GM12875 (cell line): ENCODE measurements at regions not wholly inside any gene's neighbourhood (a gene's known extent, or its start where the extent isn't known, plus 50 kb on each side); places are given as distances from the start of the nearest gene placed in this dataset.

Source experiments
- H3K4me3 ChIP-seq: one replicate; pipeline ENCODE4 v1.5.1; 2011; ENCODE audit warnings: low read depth, low read length, control low read depth
- TF ChIP-seq, protein P1 (sequence below): IDR thresholded peaks from 2 replicates; pipeline ENCODE4 v1.5.1; 2011; ENCODE audit warnings: low read depth, mild to moderate bottlenecking, control low read depth, inconsistent platforms, low read length, moderate library complexity, borderline replicate concordance; ENCODE audit not compliant: insufficient read depth

DNA sequence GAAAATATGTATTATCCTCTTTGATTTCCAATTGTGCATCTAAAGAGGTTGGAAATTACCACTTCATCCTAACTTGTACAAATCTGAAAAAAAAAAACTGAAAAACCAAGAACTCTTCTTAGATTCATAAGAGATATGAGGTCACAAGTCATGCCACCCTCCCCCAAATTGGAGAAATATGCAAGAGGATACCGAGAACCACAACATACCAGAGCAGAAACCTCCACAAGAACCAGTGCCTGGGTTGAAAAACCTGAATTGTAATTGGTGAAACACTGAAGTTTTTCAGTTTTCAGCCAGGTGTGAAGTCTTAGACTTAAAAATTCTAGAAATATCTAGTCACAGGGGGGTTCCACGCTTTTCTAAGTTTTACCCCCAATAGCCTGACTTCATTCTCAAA lies 1029.5 kb upstream of the LRRTM1 start:
- TF ChIP-seq, protein P1, sequence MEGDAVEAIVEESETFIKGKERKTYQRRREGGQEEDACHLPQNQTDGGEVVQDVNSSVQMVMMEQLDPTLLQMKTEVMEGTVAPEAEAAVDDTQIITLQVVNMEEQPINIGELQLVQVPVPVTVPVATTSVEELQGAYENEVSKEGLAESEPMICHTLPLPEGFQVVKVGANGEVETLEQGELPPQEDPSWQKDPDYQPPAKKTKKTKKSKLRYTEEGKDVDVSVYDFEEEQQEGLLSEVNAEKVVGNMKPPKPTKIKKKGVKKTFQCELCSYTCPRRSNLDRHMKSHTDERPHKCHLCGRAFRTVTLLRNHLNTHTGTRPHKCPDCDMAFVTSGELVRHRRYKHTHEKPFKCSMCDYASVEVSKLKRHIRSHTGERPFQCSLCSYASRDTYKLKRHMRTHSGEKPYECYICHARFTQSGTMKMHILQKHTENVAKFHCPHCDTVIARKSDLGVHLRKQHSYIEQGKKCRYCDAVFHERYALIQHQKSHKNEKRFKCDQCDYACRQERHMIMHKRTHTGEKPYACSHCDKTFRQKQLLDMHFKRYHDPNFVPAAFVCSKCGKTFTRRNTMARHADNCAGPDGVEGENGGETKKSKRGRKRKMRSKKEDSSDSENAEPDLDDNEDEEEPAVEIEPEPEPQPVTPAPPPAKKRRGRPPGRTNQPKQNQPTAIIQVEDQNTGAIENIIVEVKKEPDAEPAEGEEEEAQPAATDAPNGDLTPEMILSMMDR, result no peak
- no peak overlapping the region for H3K4me3 ChIP-seq

DNA sequence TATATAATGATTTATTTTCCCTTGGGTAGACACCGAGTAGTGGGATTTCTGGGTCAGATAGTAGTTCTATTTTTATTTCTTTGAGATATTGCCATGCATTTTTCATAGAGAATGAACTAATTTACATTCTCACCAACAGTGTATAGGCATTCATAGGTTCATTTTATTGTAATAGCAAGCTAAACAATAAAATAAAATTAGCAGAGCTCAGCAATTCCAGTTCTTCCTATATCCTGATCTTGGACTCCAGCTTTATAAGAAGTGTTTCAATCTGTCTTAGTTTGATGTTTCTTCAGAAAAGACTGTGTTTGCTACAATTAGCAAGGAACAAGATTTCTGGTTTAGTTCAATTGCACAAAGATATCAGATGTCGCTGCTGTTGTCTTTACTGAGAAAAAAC lies 1024.4 kb upstream of the LRRTM1 start:
- H3K4me3 ChIP-seq, result no peak overlapping the region
- TF ChIP-seq, protein P1, result no peak

DNA sequence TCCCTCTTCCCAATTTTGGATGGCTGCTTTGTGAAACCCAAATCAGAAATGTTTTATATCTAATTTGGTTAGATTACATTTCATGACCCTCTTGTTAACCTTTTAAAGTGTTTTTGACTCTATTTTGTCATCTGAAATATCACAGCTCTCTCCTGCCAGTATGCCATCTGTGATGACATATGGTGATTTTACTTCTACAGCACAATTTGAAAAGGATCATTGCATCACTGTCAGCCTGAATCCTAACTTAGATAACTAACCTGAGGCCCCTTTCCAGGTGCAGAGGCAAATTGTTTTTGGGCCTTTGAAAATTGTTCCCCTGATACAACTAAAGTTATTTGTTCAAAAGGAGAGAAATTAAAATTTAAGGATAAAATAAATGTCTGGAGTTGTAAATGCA lies 1023.4 kb upstream of the LRRTM1 start:
- TF ChIP-seq, protein P1, result no peak

DNA sequence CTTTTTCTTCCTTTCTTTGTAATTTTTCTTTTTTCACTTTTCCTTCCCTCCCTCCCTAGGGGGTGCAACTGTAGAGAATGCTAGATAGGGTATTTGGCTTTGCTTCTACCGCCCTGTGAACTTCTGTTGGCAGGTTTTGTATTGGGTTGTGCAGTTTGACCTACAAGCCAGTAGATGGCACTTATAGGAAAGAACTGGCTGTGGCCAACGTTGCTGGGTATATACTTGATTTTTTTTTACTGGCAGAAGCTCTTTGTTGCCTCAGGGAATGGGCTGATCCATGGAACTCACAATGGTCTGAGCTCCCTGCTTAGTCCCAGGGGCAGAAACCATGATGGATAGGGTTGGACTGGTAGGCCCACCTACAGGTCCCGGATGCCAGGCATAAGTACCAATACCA lies 1019.5 kb upstream of the LRRTM1 start:
- TF ChIP-seq, protein P1, result no peak
- no peak overlapping the region for H3K4me3 ChIP-seq

More for the DNA sequence above, 1023.4 kb upstream of the LRRTM1 start:
- no peak overlapping the region for H3K4me3 ChIP-seq

DNA sequence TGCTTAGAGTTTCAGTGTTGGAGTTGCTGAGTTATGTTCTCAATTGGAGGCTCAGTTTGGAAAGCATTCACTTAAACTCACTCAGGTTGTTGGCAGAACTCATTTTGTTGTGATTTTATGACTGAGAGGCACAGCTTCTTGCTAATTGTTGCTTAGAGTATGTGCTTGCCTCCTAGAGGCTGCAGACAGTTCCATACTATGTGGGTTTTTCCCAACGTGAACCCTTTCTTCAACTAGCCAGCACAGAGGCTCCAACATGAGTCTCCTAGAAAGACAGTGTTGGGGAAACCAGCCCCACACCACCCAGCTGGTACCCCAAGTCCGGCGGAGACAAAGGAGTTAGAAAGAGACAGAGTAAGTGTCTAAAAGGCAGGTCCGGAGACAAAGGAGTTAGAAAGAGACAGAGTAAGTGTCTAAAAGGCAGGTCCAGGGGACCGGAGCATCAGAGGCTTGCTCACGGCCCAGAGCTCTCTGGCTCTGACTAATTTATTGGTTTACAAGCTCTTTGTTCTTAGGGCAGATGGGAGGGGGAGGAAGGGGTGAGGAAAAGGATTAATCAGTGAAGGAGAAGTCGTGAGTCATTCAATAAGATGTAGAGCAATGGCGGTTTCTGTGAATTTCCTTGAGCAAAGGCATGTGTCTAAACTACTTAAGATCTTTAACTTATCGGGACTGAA lies 999.7 kb upstream of the LRRTM1 start:
- TF ChIP-seq, protein P1, result no peak
- H3K4me3 ChIP-seq, result no peak overlapping the region

DNA sequence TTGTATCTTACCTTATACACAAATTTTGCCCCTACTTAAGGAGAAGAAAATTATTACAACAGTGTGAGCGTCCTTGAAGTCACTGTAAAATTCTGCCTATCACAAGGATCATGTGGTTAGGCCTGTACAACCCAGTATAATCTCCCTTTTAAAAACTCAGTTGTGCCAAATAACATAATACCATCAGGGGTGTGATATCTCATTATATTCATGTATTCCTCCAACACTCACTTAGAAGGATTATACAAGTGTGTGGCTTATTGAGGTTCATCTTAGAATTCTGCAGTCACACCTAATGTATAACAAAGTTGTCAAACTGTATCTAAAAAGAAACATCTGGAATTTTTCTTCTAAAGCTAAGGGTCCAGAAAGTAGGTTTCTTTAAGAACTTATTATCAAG lies 998.8 kb upstream of the LRRTM1 start:
- TF ChIP-seq, protein P1, result no peak
- H3K4me3 ChIP-seq, result no peak overlapping the region

DNA sequence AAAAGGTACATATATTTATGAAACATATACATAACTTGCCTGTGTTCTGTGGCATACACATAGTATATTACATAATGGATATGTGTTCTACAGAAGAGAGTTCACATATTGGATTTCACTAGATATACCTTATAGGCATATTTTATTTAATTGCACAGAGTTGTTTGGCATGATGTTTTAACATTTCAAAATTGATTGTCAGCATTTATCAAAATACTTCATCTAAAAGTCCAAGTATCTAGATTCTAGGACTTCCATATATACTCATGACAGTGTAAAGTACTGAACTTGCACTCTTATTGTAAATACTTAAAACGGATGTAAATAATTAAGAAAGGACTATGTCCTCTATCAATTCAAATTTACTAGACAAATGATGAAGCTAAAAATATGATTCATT lies 995.3 kb upstream of the LRRTM1 start:
- TF ChIP-seq, protein P1, result no peak
- H3K4me3 ChIP-seq, result no peak overlapping the region
